ENCODE measurements at regions not wholly inside any gene's neighbourhood (a gene's known extent, or its start where the extent isn't known, plus 50 kb on each side); places are given as distances from the start of the nearest gene placed in this dataset.
A peak's percentile ranks its signal among the peaks of the same experiment; 100 is the strongest.

GRCh38 chr2:82317012-82317411, 2012.5 kb upstream of the LRRTM1 start:
- WGBS (ENCODE audit: insufficient coverage) = no CpG with 5 or more reads among the region's 4 CpGs
- Histone ChIP-seq H3K27me3 (ENCODE audit: control insufficient read depth, insufficient read depth, low read length) (no peaks in the 10 kb centered on the region), H3K9me3 (ENCODE audit: control insufficient read depth, insufficient read depth, low read length) (no peaks in the 10 kb centered on the region), H3K27ac (ENCODE audit: low read depth, low read length) (no peak overlapping the region), H3K4me3 (ENCODE audit: low read depth, low read length) (no peak overlapping the region), H3K36me3 (ENCODE audit: control insufficient read depth, insufficient read depth, low read length) (no peaks in the 10 kb centered on the region), H3K4me1 (ENCODE audit: control insufficient read depth, insufficient read depth, low read length) (no peaks in the 10 kb centered on the region)
- DNase-seq (ENCODE audit: low read depth in 4 of 6, low spot score in 6 of 6) = peak in 2 of 6 donors; percentile 26 to 63

- no peak overlapping the region for H3K27ac ChIP-seq (ENCODE audit: low read depth, low read length)
- H3K27me3 ChIP-seq (ENCODE audit: control insufficient read depth, insufficient read depth, low read length) = no peaks in the 10 kb centered on the region
- no peaks in the 10 kb centered on the region for H3K4me1 ChIP-seq (ENCODE audit: control insufficient read depth, insufficient read depth, low read length)
- no CpG with 5 or more reads among the region's 1 CpG for WGBS (ENCODE audit: insufficient coverage)
- H3K36me3 ChIP-seq (ENCODE audit: control insufficient read depth, insufficient read depth, low read length) = no peaks in the 10 kb centered on the region
- no peaks in the 10 kb centered on the region for H3K9me3 ChIP-seq (ENCODE audit: control insufficient read depth, insufficient read depth, low read length)
- H3K4me3 ChIP-seq (ENCODE audit: low read depth, low read length) = no peak overlapping the region
- DNase-seq (ENCODE audit: low read depth in 4 of 6, low spot score in 6 of 6) = no peak
Observed at GRCh38 chr2:82316586-82316985, 2012.0 kb upstream of the LRRTM1 start.

GRCh38 chr2:82314836-82315472, 2010.4 kb upstream of the LRRTM1 start:
- Histone ChIP-seq H3K36me3 (ENCODE audit: control insufficient read depth, insufficient read depth, low read length) (no peaks in the 10 kb centered on the region), H3K4me3 (ENCODE audit: low read depth, low read length) (no peak overlapping the region), H3K4me1 (ENCODE audit: control insufficient read depth, insufficient read depth, low read length) (no peaks in the 10 kb centered on the region), H3K9me3 (ENCODE audit: control insufficient read depth, insufficient read depth, low read length) (no peaks in the 10 kb centered on the region), H3K27me3 (ENCODE audit: control insufficient read depth, insufficient read depth, low read length) (no peaks in the 10 kb centered on the region), H3K27ac (ENCODE audit: low read depth, low read length) (no peak overlapping the region)
- DNase-seq (ENCODE audit: low read depth in 4 of 6, low spot score in 6 of 6) = no peak
- WGBS (ENCODE audit: insufficient coverage) = no CpG with 5 or more reads among the region's 1 CpG

- Histone ChIP-seq H3K9me3 (ENCODE audit: control insufficient read depth, insufficient read depth, low read length) (no peaks in the 10 kb centered on the region), H3K27me3 (ENCODE audit: control insufficient read depth, insufficient read depth, low read length) (no peaks in the 10 kb centered on the region), H3K27ac (ENCODE audit: low read depth, low read length) (no peak overlapping the region), H3K4me3 (ENCODE audit: low read depth, low read length) (no peak overlapping the region), H3K36me3 (ENCODE audit: control insufficient read depth, insufficient read depth, low read length) (no peaks in the 10 kb centered on the region), H3K4me1 (ENCODE audit: control insufficient read depth, insufficient read depth, low read length) (no peaks in the 10 kb centered on the region)
- no peak for DNase-seq (ENCODE audit: low read depth in 4 of 6, low spot score in 6 of 6)
Observed at GRCh38 chr2:82307511-82307910, 2003.0 kb upstream of the LRRTM1 start.

- H3K4me3 ChIP-seq (ENCODE audit: low read depth, low read length) = no peak overlapping the region
Observed at GRCh38 chr2:82301506-82301905, 1997.0 kb upstream of the LRRTM1 start.

GRCh38 chr2:82289446-82289845, 1984.9 kb upstream of the LRRTM1 start:
- H3K27me3 ChIP-seq (ENCODE audit: control insufficient read depth, insufficient read depth, low read length) = no peaks in the 10 kb centered on the region
- H3K4me3 ChIP-seq (ENCODE audit: low read depth, low read length) = no peak overlapping the region
- no peak overlapping the region for H3K27ac ChIP-seq (ENCODE audit: low read depth, low read length)
- H3K4me1 ChIP-seq (ENCODE audit: control insufficient read depth, insufficient read depth, low read length) = no peaks in the 10 kb centered on the region
- WGBS (ENCODE audit: insufficient coverage) = no CpG with 5 or more reads among the region's 1 CpG
- no peaks in the 10 kb centered on the region for H3K9me3 ChIP-seq (ENCODE audit: control insufficient read depth, insufficient read depth, low read length)
- H3K36me3 ChIP-seq (ENCODE audit: control insufficient read depth, insufficient read depth, low read length) = no peaks in the 10 kb centered on the region
- DNase-seq (ENCODE audit: low read depth in 4 of 6, low spot score in 6 of 6) = no peak

More at GRCh38 chr2:82301506-82301905, 1997.0 kb upstream of the LRRTM1 start:
- no peaks in the 10 kb centered on the region for H3K9me3 ChIP-seq (ENCODE audit: control insufficient read depth, insufficient read depth, low read length)
- no peak for DNase-seq (ENCODE audit: low read depth in 4 of 6, low spot score in 6 of 6)
- no peaks in the 10 kb centered on the region for H3K27me3 ChIP-seq (ENCODE audit: control insufficient read depth, insufficient read depth, low read length)
- 100% methylated on average over 2 of the region's 5 CpGs for whole genome bisulfite sequencing (ENCODE audit: insufficient coverage)
- no peak overlapping the region for H3K27ac ChIP-seq (ENCODE audit: low read depth, low read length)
- no peaks in the 10 kb centered on the region for H3K4me1 ChIP-seq (ENCODE audit: control insufficient read depth, insufficient read depth, low read length)
- no peaks in the 10 kb centered on the region for H3K36me3 ChIP-seq (ENCODE audit: control insufficient read depth, insufficient read depth, low read length)

GRCh38 chr2:82283075-82283474, 1978.5 kb upstream of the LRRTM1 start:
- no peak for DNase-seq (ENCODE audit: low read depth in 4 of 6, low spot score in 6 of 6)
- no peaks in the 10 kb centered on the region for H3K9me3 ChIP-seq (ENCODE audit: control insufficient read depth, insufficient read depth, low read length)
- H3K36me3 ChIP-seq (ENCODE audit: control insufficient read depth, insufficient read depth, low read length) = no peaks in the 10 kb centered on the region
- H3K4me1 ChIP-seq (ENCODE audit: control insufficient read depth, insufficient read depth, low read length) = no peaks in the 10 kb centered on the region
- WGBS (ENCODE audit: insufficient coverage) = no CpG with 5 or more reads among the region's 2 CpGs
- H3K27ac ChIP-seq (ENCODE audit: low read depth, low read length) = no peak overlapping the region
- no peaks in the 10 kb centered on the region for H3K27me3 ChIP-seq (ENCODE audit: control insufficient read depth, insufficient read depth, low read length)
- no peak overlapping the region for H3K4me3 ChIP-seq (ENCODE audit: low read depth, low read length)

- H3K27me3 ChIP-seq (ENCODE audit: control insufficient read depth, insufficient read depth, low read length) = no peaks in the 10 kb centered on the region
- H3K9me3 ChIP-seq (ENCODE audit: control insufficient read depth, insufficient read depth, low read length) = no peaks in the 10 kb centered on the region
- no peaks in the 10 kb centered on the region for H3K4me1 ChIP-seq (ENCODE audit: control insufficient read depth, insufficient read depth, low read length)
- no peak overlapping the region for H3K4me3 ChIP-seq (ENCODE audit: low read depth, low read length)
- no peaks in the 10 kb centered on the region for H3K36me3 ChIP-seq (ENCODE audit: control insufficient read depth, insufficient read depth, low read length)
- H3K27ac ChIP-seq (ENCODE audit: low read depth, low read length) = no peak overlapping the region
- no peak for DNase-seq (ENCODE audit: low read depth in 4 of 6, low spot score in 6 of 6)
- WGBS (ENCODE audit: insufficient coverage) = 70% methylated on average over 15 of the region's 16 CpGs
Observed at GRCh38 chr2:82282111-82282882, 1977.7 kb upstream of the LRRTM1 start.

GRCh38 chr2:82279367-82279766, 1974.8 kb upstream of the LRRTM1 start:
- Histone ChIP-seq H3K27ac (ENCODE audit: low read depth, low read length) (no peak overlapping the region), H3K4me3 (ENCODE audit: low read depth, low read length) (no peak overlapping the region), H3K36me3 (ENCODE audit: control insufficient read depth, insufficient read depth, low read length) (no peaks in the 10 kb centered on the region), H3K27me3 (ENCODE audit: control insufficient read depth, insufficient read depth, low read length) (no peaks in the 10 kb centered on the region), H3K9me3 (ENCODE audit: control insufficient read depth, insufficient read depth, low read length) (no peaks in the 10 kb centered on the region), H3K4me1 (ENCODE audit: control insufficient read depth, insufficient read depth, low read length) (no peaks in the 10 kb centered on the region)
- DNase-seq (ENCODE audit: low read depth in 4 of 6, low spot score in 6 of 6) = no peak
- WGBS (ENCODE audit: insufficient coverage) = 100% methylated on average over 1 of the region's 1 CpG

- no CpG with 5 or more reads among the region's 1 CpG for WGBS (ENCODE audit: insufficient coverage)
Observed at GRCh38 chr2:82278416-82278815, 1973.9 kb upstream of the LRRTM1 start.

More at GRCh38 chr2:82278416-82278815, 1973.9 kb upstream of the LRRTM1 start:
- H3K36me3 ChIP-seq (ENCODE audit: control insufficient read depth, insufficient read depth, low read length) = no peaks in the 10 kb centered on the region
- no peak overlapping the region for H3K27ac ChIP-seq (ENCODE audit: low read depth, low read length)
- no peak for DNase-seq (ENCODE audit: low read depth in 4 of 6, low spot score in 6 of 6)
- no peaks in the 10 kb centered on the region for H3K4me1 ChIP-seq (ENCODE audit: control insufficient read depth, insufficient read depth, low read length)
- H3K27me3 ChIP-seq (ENCODE audit: control insufficient read depth, insufficient read depth, low read length) = no peaks in the 10 kb centered on the region
- H3K9me3 ChIP-seq (ENCODE audit: control insufficient read depth, insufficient read depth, low read length) = no peaks in the 10 kb centered on the region
- H3K4me3 ChIP-seq (ENCODE audit: low read depth, low read length) = no peak overlapping the region
